ENCODE measurements at regions not wholly inside any gene's neighbourhood (a gene's known extent, or its start where the extent isn't known, plus 50 kb on each side); places are given as distances from the start of the nearest gene placed in this dataset.

DNA sequence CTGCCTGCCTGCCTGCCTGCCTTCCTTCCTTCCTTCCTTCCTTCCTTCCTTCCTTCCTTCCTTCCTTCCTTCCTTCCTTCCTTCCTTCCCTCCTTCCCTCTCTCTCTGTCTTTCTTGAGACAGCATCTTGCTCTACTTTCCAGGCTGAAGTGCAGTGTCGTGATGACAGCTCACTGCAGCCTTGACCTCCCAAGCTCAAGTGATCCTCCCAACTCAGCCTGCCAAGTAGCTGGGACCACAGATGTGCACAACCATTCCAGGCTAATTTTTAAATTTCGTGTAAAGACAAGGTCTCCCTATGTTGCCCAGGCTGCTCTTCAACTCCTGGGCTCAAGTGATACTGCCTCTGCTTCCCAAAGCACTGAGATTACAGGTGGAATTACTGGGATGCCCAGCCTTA lies 328.2 kb upstream of the SORL1-AS1 start:
- DNase-seq = no peak

GRCh38 chr11:121777056-121777455 lies 324.3 kb upstream of the SORL1-AS1 start:
- DNase-seq = no peak

- DNase-seq = no peak
These were observed 322.5 kb upstream of the SORL1-AS1 start for GRCh38 chr11:121775276-121775675.

- no peak for DNase-seq
These were observed 320.3 kb upstream of the SORL1-AS1 start for GRCh38 chr11:121773076-121773475.

- no peak for DNase-seq
These were observed 318.3 kb upstream of the SORL1-AS1 start for GRCh38 chr11:121770939-121771595.

- no peak for DNase-seq
These were observed 316.4 kb upstream of the SORL1-AS1 start for GRCh38 chr11:121769191-121769590.

GRCh38 chr11:121767433-121767832 lies 314.7 kb upstream of the SORL1-AS1 start:
- no peak for DNase-seq

DNA sequence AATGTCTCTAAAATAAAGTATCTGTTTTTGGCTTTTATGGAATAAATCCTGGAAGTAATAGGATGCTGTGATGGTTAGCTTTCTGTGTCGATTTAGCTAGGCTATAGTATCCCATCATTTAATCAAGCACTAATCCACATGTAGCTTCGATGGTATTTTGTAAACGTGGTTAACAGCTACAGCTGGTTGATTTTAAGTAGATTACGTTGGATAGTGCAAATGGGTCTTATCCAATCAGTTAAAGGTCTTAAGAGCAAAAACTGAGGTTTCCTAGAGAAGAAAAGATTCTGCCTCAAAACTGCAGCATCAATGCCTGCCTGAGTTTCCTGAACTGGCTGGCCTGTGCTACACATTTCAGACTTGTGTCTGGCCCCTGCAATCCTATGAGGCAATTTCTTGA lies 314.2 kb upstream of the SORL1-AS1 start:
- DNase-seq = peak; percentile 27

DNA sequence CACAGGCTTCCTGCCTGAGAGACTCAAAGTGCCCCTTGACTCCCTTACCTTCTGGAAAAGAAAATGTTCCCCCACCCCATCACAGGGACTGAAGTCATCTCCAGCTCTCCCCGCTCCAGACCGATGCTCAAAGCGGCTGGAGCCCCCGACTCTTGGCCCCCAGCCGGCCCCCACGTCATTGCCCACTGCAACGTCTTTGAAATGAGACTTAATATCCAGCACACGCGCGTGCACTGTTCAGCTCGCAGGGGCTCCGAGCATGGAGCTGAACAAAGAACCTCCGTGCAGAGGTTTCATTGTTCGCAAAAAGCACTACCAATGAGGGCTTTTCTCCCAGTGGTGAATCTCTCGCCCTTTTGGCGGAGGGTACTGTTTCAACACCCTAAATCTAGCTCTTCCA lies 313.4 kb upstream of the SORL1-AS1 start:
- no peak for DNase-seq

DNA sequence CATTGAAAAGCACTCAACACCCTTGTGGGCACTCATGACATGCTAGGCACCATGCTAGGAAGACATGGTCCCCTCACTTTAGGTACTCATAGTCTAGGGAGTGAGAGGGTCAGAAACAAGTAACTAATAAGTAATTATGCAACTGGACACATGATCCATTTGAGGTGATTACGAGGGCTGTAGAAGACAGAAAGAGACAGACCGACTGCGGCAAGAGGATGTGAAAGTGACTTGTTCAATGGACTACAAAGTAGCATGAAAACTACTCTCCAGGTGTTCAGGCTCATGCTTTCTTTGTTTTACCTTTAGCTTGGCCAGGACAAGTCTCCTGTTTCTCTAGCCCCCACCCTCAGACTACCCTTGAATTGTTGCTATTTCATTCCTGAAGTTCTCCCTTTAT lies 310.8 kb upstream of the SORL1-AS1 start:
- DNase-seq = peak; percentile 5

DNA sequence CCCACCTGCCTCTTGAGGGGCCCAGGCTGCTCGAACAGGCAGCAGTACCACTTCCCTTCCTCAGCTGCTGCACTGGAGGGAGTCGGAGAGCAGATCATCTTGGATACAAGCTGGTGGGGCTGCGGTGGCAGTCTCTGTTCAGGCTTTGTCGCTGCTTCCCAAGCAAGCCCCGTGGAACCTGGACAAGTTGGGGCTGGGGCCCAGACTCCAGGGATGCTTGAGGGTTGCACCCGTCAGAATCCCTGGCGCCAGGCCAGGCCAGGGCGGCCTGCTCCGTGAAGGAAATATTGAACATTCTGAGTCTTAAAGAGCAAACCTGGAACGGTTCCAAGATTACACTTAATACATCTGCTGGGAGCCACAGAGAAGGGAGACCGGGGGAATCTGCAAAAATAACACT lies 310.1 kb upstream of the SORL1-AS1 start:
- peak; percentile 92 for DNase-seq

DNA sequence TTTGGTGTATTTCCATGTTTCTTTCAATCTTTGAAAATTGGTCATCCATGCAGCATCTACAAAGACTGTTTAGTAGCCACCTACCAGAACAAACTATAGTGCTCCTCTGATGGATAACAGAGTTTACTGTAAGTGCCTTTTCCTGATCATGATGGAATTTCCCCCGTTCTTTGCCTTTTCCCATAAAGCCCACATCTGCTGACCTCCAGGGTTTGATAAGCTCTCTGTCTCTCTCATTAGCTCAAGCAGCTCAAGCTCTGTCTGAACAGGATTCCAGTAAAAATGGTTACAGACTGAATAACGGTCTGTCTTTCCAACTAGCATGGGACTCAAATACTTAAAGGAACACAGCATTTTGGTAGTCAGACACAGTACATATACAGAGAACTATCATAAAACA lies 308.4 kb upstream of the SORL1-AS1 start:
- DNase-seq = no peak

- DNase-seq = no peak
These were observed 304.8 kb upstream of the SORL1-AS1 start for GRCh38 chr11:121757480-121758125.

- DNase-seq = no peak
These were observed 303.1 kb upstream of the SORL1-AS1 start for GRCh38 chr11:121755906-121756305.

DNA sequence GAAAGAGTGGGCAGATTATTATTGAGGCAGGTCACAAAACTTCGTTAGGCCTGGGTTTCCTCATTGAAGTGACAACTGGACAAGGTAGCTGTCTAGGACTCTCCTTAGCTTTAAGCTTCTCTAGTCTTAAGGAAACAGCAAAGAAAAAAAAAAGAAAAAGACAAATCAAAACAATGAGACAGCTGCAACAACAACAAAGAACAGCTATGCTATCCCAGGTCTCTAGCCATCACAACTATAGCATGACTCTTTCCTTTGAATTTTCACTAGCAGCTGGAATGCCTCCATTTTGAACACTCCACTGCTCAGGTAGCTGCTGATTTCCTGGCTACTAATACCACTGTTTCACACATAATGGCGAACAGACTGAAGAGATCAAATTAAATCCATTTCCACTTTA lies 302.4 kb upstream of the SORL1-AS1 start:
- no peak for DNase-seq

DNA sequence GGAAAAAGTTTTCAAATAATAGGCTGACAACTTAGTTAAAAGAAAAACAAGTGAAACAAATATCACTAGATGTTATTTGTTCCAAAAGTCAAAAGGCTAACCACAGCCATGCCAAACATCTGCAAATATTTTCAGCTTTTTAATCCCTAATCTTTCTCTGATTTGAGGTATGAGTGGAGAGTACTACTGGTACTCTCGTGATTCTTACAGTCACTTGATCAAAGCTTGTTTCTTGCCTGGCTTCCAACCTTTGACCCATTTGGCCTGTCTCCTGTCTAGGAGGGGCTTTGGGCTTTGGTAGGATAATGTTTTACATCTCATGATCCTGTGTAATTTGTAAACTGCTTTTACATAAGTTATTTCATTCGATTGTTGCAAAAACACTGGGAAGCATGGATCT lies 301.8 kb upstream of the SORL1-AS1 start:
- DNase-seq = no peak

DNA sequence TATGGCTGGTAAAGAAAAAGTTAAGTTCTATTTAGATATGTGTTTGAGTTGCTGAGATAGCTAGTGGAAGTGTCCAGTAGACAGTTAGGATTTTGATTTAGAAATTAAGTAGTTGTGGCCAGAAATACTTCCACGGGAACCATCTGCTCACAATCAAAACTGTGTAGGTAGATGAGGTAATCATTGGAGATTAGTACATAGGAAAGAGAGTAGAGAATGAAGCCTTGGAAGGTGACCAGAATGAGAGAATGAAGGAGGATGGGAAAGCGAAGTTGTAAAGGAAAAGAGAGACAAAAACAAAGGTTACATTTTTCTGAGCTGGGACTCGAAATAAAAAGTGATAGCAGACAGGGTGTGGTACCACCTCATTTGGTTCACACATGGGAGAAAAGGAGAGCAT lies 296.9 kb upstream of the SORL1-AS1 start:
- DNase-seq = no peak

GRCh38 chr11:121748068-121748467 lies 295.3 kb upstream of the SORL1-AS1 start:
- no peak for DNase-seq

- DNase-seq = no peak
These were observed 290.5 kb upstream of the SORL1-AS1 start for GRCh38 chr11:121743285-121743684.

- DNase-seq = no peak
These were observed 289.1 kb upstream of the SORL1-AS1 start for GRCh38 chr11:121741761-121742361.

DNA sequence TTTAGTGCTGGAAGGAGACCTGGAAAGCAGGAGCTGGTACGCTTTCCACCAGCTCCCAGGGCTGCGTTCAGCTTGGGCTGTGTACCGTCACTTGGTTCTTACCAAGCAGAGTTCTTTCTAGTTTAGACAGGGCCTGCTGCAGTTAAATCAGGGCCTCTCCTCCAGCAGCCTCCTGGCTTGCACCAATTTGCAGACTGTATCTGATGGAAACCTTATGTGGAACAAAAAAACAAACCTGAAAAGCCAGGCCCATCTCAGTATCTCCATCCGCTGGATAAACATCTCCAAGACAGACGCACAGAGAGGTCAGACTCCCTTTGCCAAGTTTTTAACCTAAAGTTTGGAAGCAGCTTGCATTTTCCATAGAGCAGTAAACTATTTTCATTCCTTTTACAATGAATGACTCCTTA lies 288.6 kb upstream of the SORL1-AS1 start:
- no peak for DNase-seq

DNA sequence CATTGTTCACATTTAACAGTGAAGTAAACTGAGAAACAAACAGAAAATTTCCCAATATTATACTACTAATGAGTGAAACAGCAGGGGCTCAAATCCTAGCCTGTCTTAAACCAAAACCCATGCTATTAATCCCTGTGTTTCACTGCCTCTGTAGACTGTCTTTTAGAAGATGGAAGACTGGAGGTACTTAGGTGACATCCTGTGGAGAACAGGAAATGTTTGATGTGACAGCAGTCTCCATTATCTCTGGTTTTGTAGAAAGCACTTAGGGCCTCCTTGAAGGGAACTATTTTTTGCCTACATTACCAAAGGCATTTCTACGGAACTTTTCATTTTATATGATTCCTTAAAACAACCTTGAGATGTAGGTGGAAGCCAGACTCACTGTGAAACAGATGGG lies 288.1 kb upstream of the SORL1-AS1 start:
- DNase-seq = no peak

DNA sequence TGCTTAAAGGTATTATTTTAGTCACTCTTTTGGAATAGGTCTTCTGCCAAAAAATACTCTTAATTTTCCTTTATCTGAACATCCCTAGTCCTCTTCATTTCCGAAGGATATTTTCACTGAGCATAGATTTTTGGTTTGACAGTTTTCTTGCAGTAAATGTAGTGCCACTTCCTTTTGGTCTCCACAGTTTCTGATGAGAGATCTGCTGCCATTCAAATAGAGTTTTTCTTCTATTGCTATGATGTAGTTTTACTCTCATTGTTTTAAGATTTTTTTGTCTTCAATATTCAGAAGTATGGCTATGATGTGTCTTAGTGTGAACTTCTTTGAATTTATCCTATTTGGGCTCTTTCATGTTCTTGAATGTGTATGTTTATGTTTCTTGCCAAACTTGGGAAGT lies 281.1 kb upstream of the SORL1-AS1 start:
- DNase-seq = no peak

- DNase-seq = no peak
These were observed 275.2 kb upstream of the SORL1-AS1 start for GRCh38 chr11:121727942-121728341.

All from NCI-H82 (cell line).